AG08396 (cell line): ENCODE measurements at regions not wholly inside any gene's neighbourhood (a gene's known extent, or its start where the extent isn't known, plus 50 kb on each side); places are given as distances from the start of the nearest gene placed in this dataset.
"Not testable (repeated sequence)": the region's sequence is repeated elsewhere in the genome, so short reads cannot be mapped to it uniquely, and the experiment has no call there.

ENCODE experiments used
- DNase-seq: peaks from one replicate; pipeline ENCODE4 v3.0.0; 2012; ENCODE audit warnings: low spot score, mixed read lengths

- DNase-seq: no peak
Measured at GRCh38 chr9:110093871-110094270, 114.1 kb downstream of the C9orf152 start.

GRCh38 chr9:110095161-110095595 lies 112.8 kb downstream of the C9orf152 start:
- DNase-seq: peak; percentile 39

- DNase-seq: no peak
Measured at GRCh38 chr9:110095776-110096175, 112.2 kb downstream of the C9orf152 start.

- not testable (repeated sequence) for DNase-seq
Measured at GRCh38 chr9:110096674-110097073, 111.3 kb downstream of the C9orf152 start.

- DNase-seq: no peak
Measured at GRCh38 chr9:110099236-110100095, 108.5 kb downstream of the C9orf152 start.

- DNase-seq: no peak
Measured at GRCh38 chr9:110101531-110102161, 106.3 kb downstream of the C9orf152 start.

- DNase-seq: no peak
Measured at GRCh38 chr9:110103257-110103656, 104.7 kb downstream of the C9orf152 start.

- DNase-seq: no peak
Measured at GRCh38 chr9:110104261-110104809, 103.6 kb downstream of the C9orf152 start.

GRCh38 chr9:110105107-110105506 lies 102.9 kb downstream of the C9orf152 start:
- no peak for DNase-seq

- DNase-seq: no peak
Measured at GRCh38 chr9:110106661-110107060, 101.3 kb downstream of the C9orf152 start.

- no peak for DNase-seq
Measured at GRCh38 chr9:110109333-110110092, 98.4 kb downstream of the C9orf152 start.

- DNase-seq: no peak
Measured at GRCh38 chr9:110110154-110110553, 97.8 kb downstream of the C9orf152 start.

GRCh38 chr9:110111868-110112267 lies 96.1 kb downstream of the C9orf152 start:
- DNase-seq: no peak

- DNase-seq: no peak
Measured at GRCh38 chr9:110112792-110113191, 95.2 kb downstream of the C9orf152 start.

- no peak for DNase-seq
Measured at GRCh38 chr9:110114086-110114858, 93.7 kb downstream of the C9orf152 start.

- no peak for DNase-seq
Measured at GRCh38 chr9:110114859-110115201, 93.1 kb downstream of the C9orf152 start.

- no peak for DNase-seq
Measured at GRCh38 chr9:110115341-110115820, 92.6 kb downstream of the C9orf152 start.

GRCh38 chr9:110115826-110116542 lies 92.0 kb downstream of the C9orf152 start:
- DNase-seq: peak; percentile 58

GRCh38 chr9:110116543-110116885 lies 91.4 kb downstream of the C9orf152 start:
- no peak for DNase-seq

GRCh38 chr9:110121170-110121569 lies 86.8 kb downstream of the C9orf152 start:
- no peak for DNase-seq
